ENCODE measurements at regions not wholly inside any gene's neighbourhood (a gene's known extent, or its start where the extent isn't known, plus 50 kb on each side); places are given as distances from the start of the nearest gene placed in this dataset.

DNA sequence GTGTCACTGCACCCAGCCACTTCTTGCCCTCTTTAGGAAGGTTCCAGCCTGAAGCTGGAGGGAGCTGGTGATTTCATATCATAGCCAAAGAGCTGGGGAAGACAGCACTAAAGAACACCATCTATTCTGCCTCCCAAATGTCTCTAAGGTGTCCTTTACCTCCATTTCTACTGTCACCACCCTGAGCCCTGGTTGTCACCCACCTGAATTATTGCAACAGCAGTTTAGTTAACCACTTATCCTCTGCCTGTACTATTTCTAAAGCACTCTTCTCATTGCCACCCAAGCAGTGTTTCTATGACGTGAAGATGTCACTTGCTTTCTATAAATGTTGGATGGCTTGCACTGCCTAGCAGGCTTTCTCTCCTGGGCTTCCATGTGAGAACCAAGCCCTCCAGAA, 69.4 kb upstream of the EED start:
- CTCF ChIA-PET: no interaction called here
- Mint-ChIP-seq H3K4me1 (ENCODE audit: low read depth, unreplicated experiment) (peaks cover 7% of the 10 kb centered on the region), H3K9me3 (ENCODE audit: low read depth, unreplicated experiment) (no peaks in the 10 kb centered on the region), H3K27ac (ENCODE audit: unreplicated experiment) (no peak overlapping the region), H3K27me3 (ENCODE audit: unreplicated experiment) (no peaks in the 10 kb centered on the region), H3K4me3 (ENCODE audit: low read depth, unreplicated experiment) (no peak overlapping the region), H3K36me3 (ENCODE audit: insufficient read depth, unreplicated experiment) (no peaks in the 10 kb centered on the region)
- TF ChIP-seq, protein P1, sequence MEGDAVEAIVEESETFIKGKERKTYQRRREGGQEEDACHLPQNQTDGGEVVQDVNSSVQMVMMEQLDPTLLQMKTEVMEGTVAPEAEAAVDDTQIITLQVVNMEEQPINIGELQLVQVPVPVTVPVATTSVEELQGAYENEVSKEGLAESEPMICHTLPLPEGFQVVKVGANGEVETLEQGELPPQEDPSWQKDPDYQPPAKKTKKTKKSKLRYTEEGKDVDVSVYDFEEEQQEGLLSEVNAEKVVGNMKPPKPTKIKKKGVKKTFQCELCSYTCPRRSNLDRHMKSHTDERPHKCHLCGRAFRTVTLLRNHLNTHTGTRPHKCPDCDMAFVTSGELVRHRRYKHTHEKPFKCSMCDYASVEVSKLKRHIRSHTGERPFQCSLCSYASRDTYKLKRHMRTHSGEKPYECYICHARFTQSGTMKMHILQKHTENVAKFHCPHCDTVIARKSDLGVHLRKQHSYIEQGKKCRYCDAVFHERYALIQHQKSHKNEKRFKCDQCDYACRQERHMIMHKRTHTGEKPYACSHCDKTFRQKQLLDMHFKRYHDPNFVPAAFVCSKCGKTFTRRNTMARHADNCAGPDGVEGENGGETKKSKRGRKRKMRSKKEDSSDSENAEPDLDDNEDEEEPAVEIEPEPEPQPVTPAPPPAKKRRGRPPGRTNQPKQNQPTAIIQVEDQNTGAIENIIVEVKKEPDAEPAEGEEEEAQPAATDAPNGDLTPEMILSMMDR (IDR thresholded peaks at IDR 0.05; ENCODE audit: unreplicated experiment): no peak
- BruUV-seq (replicated peaks): no TSS peak
- DNase-seq: no peak
- intact Hi-C loops (cut with micrococcal nuclease; ENCODE audit: unreplicated experiment): no loop called here

GRCh38 chr11:86174101-86175046, 70.2 kb upstream of the EED start:
- Mint-ChIP-seq H3K27me3 (ENCODE audit: unreplicated experiment) (no peaks in the 10 kb centered on the region), H3K36me3 (ENCODE audit: insufficient read depth, unreplicated experiment) (no peaks in the 10 kb centered on the region), H3K4me1 (ENCODE audit: low read depth, unreplicated experiment) (peaks cover 7% of the 10 kb centered on the region), H3K27ac (ENCODE audit: unreplicated experiment) (no peak overlapping the region), H3K4me3 (ENCODE audit: low read depth, unreplicated experiment) (no peak overlapping the region), H3K9me3 (ENCODE audit: low read depth, unreplicated experiment) (no peaks in the 10 kb centered on the region)
- intact Hi-C loops (cut with micrococcal nuclease; ENCODE audit: unreplicated experiment): no loop called here
- peak; percentile 41 for DNase-seq
- no TSS peak for BruUV-seq (replicated peaks)
- TF ChIP-seq, protein P1 (IDR thresholded peaks at IDR 0.05; ENCODE audit: unreplicated experiment): no peak
- CTCF ChIA-PET: interaction anchor here (0.6 to 1.0 kb wide), 3 partner anchors 17 to 105 kb away, joined by 3 read pairs; partner anchors contain the start of gene PICALM

DNA sequence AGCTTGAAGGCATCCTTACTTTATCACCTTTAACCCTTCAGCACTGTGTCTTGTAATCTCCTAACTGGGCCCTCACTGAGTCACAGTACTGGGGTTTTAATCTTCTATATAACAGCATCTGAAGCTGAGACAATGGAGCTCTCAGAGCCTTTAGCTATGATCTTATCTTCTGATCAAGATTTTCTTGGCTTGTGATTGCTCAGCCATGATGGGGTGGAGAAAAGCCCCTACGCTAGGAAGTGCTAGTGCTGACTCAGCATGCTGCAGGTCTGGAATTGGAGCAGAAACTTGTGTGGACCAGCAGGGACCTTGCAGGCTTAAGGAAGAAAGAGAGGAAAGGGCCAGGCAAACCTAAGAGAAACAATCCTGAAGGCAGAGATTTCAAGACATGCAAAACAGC, 71.7 kb upstream of the EED start:
- DNase-seq: no peak
- H3K27me3 Mint-ChIP-seq (ENCODE audit: unreplicated experiment): no peaks in the 10 kb centered on the region
- intact Hi-C loops (cut with micrococcal nuclease; ENCODE audit: unreplicated experiment): loop anchor here (2.0 kb wide), 1 partner anchor 20 kb away; no protein-coding TSS in a partner anchor
- CTCF ChIA-PET: no interaction called here
- H3K4me3 Mint-ChIP-seq (ENCODE audit: low read depth, unreplicated experiment): no peak overlapping the region
- no TSS peak for BruUV-seq (replicated peaks)
- no peaks in the 10 kb centered on the region for H3K36me3 Mint-ChIP-seq (ENCODE audit: insufficient read depth, unreplicated experiment)
- H3K27ac Mint-ChIP-seq (ENCODE audit: unreplicated experiment): no peak overlapping the region
- peaks cover 7% of the 10 kb centered on the region for H3K4me1 Mint-ChIP-seq (ENCODE audit: low read depth, unreplicated experiment)
- no peaks in the 10 kb centered on the region for H3K9me3 Mint-ChIP-seq (ENCODE audit: low read depth, unreplicated experiment)
- TF ChIP-seq, protein P1 (IDR thresholded peaks at IDR 0.05; ENCODE audit: unreplicated experiment): no peak

- intact Hi-C loops (cut with micrococcal nuclease; ENCODE audit: unreplicated experiment): loop anchor here (2.0 kb wide), 1 partner anchor 19 kb away; no protein-coding TSS in a partner anchor
- TF ChIP-seq, protein P1 (IDR thresholded peaks at IDR 0.05; ENCODE audit: unreplicated experiment): no peak
- Mint-ChIP-seq H3K4me3 (ENCODE audit: low read depth, unreplicated experiment) (no peak overlapping the region), H3K27ac (ENCODE audit: unreplicated experiment) (no peak overlapping the region), H3K27me3 (ENCODE audit: unreplicated experiment) (no peaks in the 10 kb centered on the region), H3K9me3 (ENCODE audit: low read depth, unreplicated experiment) (no peaks in the 10 kb centered on the region), H3K4me1 (ENCODE audit: low read depth, unreplicated experiment) (no peaks in the 10 kb centered on the region), H3K36me3 (ENCODE audit: insufficient read depth, unreplicated experiment) (no peaks in the 10 kb centered on the region)
- no TSS peak for BruUV-seq (replicated peaks)
- CTCF ChIA-PET: no interaction called here
- no peak for DNase-seq
These were observed 72.9 kb upstream of the EED start for GRCh38 chr11:86171627-86172026.

Measured in Calu3 (cell line).